Breast epithelium (tissue), 3 donors: ENCODE measurements at regions not wholly inside any gene's neighbourhood (a gene's known extent, or its start where the extent isn't known, plus 50 kb on each side); places are given as distances from the start of the nearest gene placed in this dataset.

Experiments
- POLR2A ChIP-seq: fragments of 450-650 bp; IDR thresholded peaks from one replicate; pipeline ENCODE4 v1.6.1; 2016; ENCODE audit warnings: antibody characterized with exemption, mild to moderate bottlenecking, moderate library complexity
- POLR2AphosphoS5 ChIP-seq, 3 donors: sonication (generic); formaldehyde crosslinking; IDR thresholded peaks; one replicate each; pipeline ENCODE4 v1.6.1; 2017; ENCODE audit warnings: antibody characterized with exemption in 3 of 3
- TF ChIP-seq, protein P1 (sequence below), 3 donors: fragments of 450-650 bp; IDR thresholded peaks; one replicate each; pipeline ENCODE4 v1.5.1; 2016 to 2017; ENCODE audit warnings: antibody characterized with exemption in 3 of 3, mild to moderate bottlenecking in 3 of 3, moderate library complexity in 3 of 3

DNA sequence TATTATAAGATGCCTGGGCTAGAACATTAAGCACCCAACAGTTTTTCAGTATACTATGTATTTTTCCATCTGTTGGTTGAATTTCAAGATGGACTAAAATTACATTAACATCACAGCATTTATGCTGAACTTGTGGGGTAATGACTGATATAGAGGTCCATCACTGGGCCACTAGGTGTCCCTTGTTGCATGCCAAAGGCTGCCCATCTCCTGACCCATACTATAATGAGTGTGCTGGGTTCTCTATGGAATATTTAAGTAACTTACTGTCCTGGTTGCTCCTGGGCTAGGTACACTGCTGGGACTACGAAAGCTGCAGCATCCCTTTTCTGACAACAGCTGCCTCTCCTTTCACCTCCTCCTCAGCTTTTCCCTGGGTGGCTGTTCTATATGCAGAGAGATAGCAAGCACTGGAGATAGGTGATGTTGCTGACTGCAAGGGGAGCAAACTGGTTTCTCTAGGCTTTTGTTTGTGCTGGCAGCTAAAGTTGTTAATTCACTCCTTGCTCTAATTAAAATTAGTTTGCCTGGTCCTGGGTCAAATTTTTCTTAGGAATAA lies 138.6 kb upstream of the TRHDE start:
- TF ChIP-seq POLR2AphosphoS5 (IDR thresholded peaks at IDR 0.05), result no peak
- TF ChIP-seq, protein P1, sequence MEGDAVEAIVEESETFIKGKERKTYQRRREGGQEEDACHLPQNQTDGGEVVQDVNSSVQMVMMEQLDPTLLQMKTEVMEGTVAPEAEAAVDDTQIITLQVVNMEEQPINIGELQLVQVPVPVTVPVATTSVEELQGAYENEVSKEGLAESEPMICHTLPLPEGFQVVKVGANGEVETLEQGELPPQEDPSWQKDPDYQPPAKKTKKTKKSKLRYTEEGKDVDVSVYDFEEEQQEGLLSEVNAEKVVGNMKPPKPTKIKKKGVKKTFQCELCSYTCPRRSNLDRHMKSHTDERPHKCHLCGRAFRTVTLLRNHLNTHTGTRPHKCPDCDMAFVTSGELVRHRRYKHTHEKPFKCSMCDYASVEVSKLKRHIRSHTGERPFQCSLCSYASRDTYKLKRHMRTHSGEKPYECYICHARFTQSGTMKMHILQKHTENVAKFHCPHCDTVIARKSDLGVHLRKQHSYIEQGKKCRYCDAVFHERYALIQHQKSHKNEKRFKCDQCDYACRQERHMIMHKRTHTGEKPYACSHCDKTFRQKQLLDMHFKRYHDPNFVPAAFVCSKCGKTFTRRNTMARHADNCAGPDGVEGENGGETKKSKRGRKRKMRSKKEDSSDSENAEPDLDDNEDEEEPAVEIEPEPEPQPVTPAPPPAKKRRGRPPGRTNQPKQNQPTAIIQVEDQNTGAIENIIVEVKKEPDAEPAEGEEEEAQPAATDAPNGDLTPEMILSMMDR (IDR thresholded peaks at IDR 0.05), result no peak
- no peak for TF ChIP-seq POLR2A
